Testis (tissue), 2 donors: ENCODE measurements at regions not wholly inside any gene's neighbourhood (a gene's known extent, or its start where the extent isn't known, plus 50 kb on each side); places are given as distances from the start of the nearest gene placed in this dataset.

Experiments
- DNase-seq: peaks from one replicate; pipeline ENCODE4 v3.0.0-alpha.2; 2019
- H3K27ac ChIP-seq, 2 donors: fragments of 200-600 bp; sonication (generic); one replicate each; pipeline ENCODE4 v1.5.1; 2019
- H3K27me3 ChIP-seq: fragments of 200-600 bp; sonication (generic); one replicate; pipeline ENCODE4 v1.5.1; 2019
- H3K36me3 ChIP-seq: fragments of 200-600 bp; sonication (generic); one replicate; pipeline ENCODE4 v1.5.1; 2017; ENCODE audit warnings: low read depth; ENCODE audit errors: missing control alignments
- H3K4me1 ChIP-seq: fragments of 200-600 bp; sonication (generic); one replicate; pipeline ENCODE4 v1.5.1; 2019
- H3K4me3 ChIP-seq, 2 donors: fragments of 200-600 bp; sonication (generic); one replicate each; pipeline ENCODE4 v1.5.1; 2017 to 2019
- H3K9me3 ChIP-seq: fragments of 200-600 bp; sonication (generic); one replicate; pipeline ENCODE4 v1.5.1; 2017
- CTCF ChIP-seq, 3 experiments: fragments of 450-650 bp in 2 of 3; fragments of 200-600 bp in 1 of 3; sonication (generic) in 1 of 3; IDR thresholded peaks; one replicate each; pipeline ENCODE4 v1.5.1; 2016 to 2019; ENCODE audit warnings: antibody characterized with exemption in 3 of 3, mild to moderate bottlenecking in 2 of 3, moderate library complexity in 1 of 3
- POLR2A ChIP-seq: fragments of 450-650 bp; IDR thresholded peaks from one replicate; pipeline ENCODE4 v1.6.1; 2017; ENCODE audit warnings: antibody characterized with exemption, mild to moderate bottlenecking, moderate library complexity
- WGBS, 2 donors: methylation state at CpG; one replicate each; pipeline ENCODE4 v1.1.5; 2018; 5-methylcytosine and 5-hydroxymethylcytosine counted together
- intact Hi-C: fragments of 100-400 bp; cut with DNase I; formaldehyde crosslinking; loops from one replicate; pipeline ENCODE4 v1.15.1; 2023; ENCODE audit warnings: low total_unique reads

- no peak overlapping the region for H3K4me3 ChIP-seq
- H3K27ac ChIP-seq = no peak overlapping the region
- no peaks in the 10 kb centered on the region for H3K9me3 ChIP-seq
- no peak for DNase-seq
- H3K4me1 ChIP-seq = no peaks in the 10 kb centered on the region
- 87 to 88% methylated on average over 1 of the region's 1 CpG for WGBS, 2 donors
- intact Hi-C loops = no loop called here
- H3K27me3 ChIP-seq = no peaks in the 10 kb centered on the region
- H3K36me3 ChIP-seq = no peaks in the 10 kb centered on the region
- TF ChIP-seq CTCF (IDR thresholded peaks at IDR 0.05) (no peak), POLR2A (no peak)
Observed at GRCh38 chr3:3618623-3619022, 180.6 kb upstream of the LRRN1 start.

GRCh38 chr3:3615533-3615932, 183.7 kb upstream of the LRRN1 start:
- H3K27ac ChIP-seq = no peak overlapping the region
- no peak for DNase-seq
- H3K4me3 ChIP-seq = no peak overlapping the region
- no peaks in the 10 kb centered on the region for H3K9me3 ChIP-seq
- 88 to 93% methylated on average over 3 of the region's 3 CpGs for WGBS, 2 donors
- intact Hi-C loops = no loop called here
- no peaks in the 10 kb centered on the region for H3K4me1 ChIP-seq
- H3K27me3 ChIP-seq = no peaks in the 10 kb centered on the region
- TF ChIP-seq CTCF (IDR thresholded peaks at IDR 0.05) (no peak), POLR2A (no peak)
- H3K36me3 ChIP-seq = no peaks in the 10 kb centered on the region

- intact Hi-C loops = no loop called here
- WGBS, 2 donors = 58 to 63% methylated on average over 4 of the region's 4 CpGs
- Histone ChIP-seq H3K4me1 (no peaks in the 10 kb centered on the region), H3K27ac (no peak overlapping the region), H3K4me3 (no peak overlapping the region), H3K9me3 (no peaks in the 10 kb centered on the region), H3K36me3 (no peaks in the 10 kb centered on the region), H3K27me3 (no peaks in the 10 kb centered on the region)
- no peak for TF ChIP-seq CTCF (IDR thresholded peaks at IDR 0.05)
- no peak for TF ChIP-seq POLR2A
- no peak for DNase-seq
Observed at GRCh38 chr3:3610581-3611298, 188.5 kb upstream of the LRRN1 start.

GRCh38 chr3:3606321-3606720, 192.9 kb upstream of the LRRN1 start:
- no peak for DNase-seq
- H3K4me3 ChIP-seq = no peak overlapping the region
- 65 to 72% methylated on average over 4 of the region's 4 CpGs for WGBS, 2 donors
- peaks cover 4% of the 10 kb centered on the region for H3K4me1 ChIP-seq
- no peak for TF ChIP-seq POLR2A
- no peak for TF ChIP-seq CTCF (IDR thresholded peaks at IDR 0.05)
- H3K27me3 ChIP-seq = no peaks in the 10 kb centered on the region
- H3K9me3 ChIP-seq = no peaks in the 10 kb centered on the region
- H3K27ac ChIP-seq = no peak overlapping the region
- no peaks in the 10 kb centered on the region for H3K36me3 ChIP-seq
- intact Hi-C loops = no loop called here

GRCh38 chr3:3605226-3605625, 194.0 kb upstream of the LRRN1 start:
- H3K4me1 ChIP-seq = peaks cover 9% of the 10 kb centered on the region
- WGBS, 2 donors = 61 to 74% methylated on average over 3 of the region's 3 CpGs
- no peak for DNase-seq

More at GRCh38 chr3:3605226-3605625, 194.0 kb upstream of the LRRN1 start:
- Histone ChIP-seq H3K27ac (no peak overlapping the region), H3K36me3 (no peaks in the 10 kb centered on the region), H3K27me3 (no peaks in the 10 kb centered on the region), H3K9me3 (no peaks in the 10 kb centered on the region), H3K4me3 (no peak overlapping the region)
- TF ChIP-seq CTCF (IDR thresholded peaks at IDR 0.05) (no peak), POLR2A (no peak)
- intact Hi-C loops = no loop called here
